GM19035 (cell line): ENCODE measurements at regions not wholly inside any gene's neighbourhood (a gene's known extent, or its start where the extent isn't known, plus 50 kb on each side); places are given as distances from the start of the nearest gene placed in this dataset.

Experiments used
- ATAC-seq: cut with Tn5 transposase; IDR thresholded peaks from one replicate; pipeline ENCODE4 v1.9.1; 2021; ENCODE audit not compliant: unreplicated experiment

DNA sequence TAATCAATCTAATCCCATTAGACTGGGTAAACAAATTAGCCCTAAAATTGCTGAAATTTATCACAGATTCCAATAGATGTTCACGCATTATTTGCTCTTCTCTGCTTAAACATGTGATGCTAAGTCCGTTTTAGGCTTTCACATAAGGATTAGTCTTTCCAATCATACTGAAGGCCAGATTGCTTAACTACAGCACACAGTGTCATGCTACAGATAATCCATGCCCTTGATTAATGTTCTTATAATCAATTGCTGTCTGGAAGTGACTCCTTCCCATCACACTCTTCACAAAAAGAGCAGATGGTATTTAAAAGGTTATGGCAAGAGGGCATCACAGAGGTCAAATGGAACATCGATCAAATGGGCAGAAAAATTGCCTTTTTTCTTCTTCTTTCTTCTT is 471.5 kb upstream of the ROBO1 start:
- no peak for ATAC-seq

DNA sequence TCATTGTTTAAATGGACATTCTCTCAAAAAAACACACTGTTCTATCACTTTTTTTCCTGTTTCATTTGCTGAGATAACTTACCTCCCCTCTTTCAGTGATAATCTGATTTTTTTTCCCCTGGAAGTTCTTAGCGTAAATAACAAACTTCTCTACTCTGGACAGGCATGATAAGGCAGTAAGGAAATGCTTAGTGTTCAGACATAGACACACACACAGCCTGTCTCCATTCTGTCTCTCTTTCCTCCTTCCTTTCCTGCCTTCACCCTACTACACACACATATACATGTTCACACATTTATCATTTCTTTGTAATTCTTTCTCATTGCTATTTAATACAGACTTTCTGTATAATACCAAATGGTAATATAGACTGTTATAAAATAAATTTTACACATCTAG is 470.8 kb upstream of the ROBO1 start:
- no peak for ATAC-seq

DNA sequence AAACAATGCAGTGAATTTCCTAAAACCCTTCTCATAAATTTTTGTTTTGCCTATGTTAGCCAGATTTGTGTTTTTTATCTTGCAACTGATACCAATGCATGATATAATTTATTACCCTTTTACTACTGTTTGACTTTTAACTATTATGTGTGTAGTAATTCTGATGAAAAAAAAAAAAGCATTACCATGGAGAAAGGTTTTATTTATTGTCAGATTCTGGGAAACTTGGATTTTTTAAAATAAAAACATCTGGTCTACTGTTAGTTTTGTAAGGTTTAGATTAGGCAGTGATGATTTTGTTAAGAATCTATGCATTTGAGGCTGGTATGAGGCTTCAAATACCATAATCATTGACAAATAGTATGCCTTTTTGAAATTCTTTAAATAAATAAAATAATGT is 470.4 kb upstream of the ROBO1 start:
- no peak for ATAC-seq

- no peak for ATAC-seq
Measured at GRCh38 chr3:80234706-80235105, 466.9 kb upstream of the ROBO1 start.

DNA sequence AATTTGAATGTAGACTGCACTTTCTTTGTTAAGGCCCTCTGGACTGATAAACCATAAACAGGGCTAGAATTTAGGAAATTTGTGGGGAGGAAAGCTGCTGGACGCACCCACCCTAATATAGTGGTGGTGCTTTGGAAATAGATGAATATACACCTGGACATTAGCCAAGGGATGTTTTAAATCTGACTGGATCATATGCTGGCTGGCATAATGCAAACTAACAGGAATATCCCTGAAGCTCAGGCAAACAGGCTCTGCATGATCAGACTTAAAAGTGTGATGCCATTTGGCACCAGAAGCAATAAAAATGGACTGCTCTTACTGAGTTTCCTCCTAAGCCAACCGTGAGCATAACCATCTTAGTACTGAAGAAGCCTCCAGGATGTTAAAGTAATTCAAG is 465.8 kb upstream of the ROBO1 start:
- no peak for ATAC-seq

DNA sequence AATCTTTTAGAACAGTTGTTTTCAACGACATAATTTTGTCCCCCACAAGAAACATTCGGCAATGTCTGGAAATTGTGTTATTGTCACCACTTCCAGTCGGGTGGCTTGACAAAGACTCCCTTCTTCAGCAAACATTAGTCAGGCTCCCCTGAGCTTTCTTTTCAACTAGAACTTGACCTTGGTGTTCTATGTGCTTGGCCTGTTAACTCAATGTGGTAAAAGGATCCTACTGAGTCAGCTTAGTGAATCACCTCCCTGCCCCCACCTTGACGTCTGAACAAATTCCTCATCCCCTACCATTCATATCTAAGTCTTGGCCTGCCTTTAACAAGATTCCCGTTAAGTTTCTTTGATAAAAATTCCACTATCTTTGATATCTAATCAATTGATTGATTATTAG is 465.0 kb upstream of the ROBO1 start:
- no peak for ATAC-seq

DNA sequence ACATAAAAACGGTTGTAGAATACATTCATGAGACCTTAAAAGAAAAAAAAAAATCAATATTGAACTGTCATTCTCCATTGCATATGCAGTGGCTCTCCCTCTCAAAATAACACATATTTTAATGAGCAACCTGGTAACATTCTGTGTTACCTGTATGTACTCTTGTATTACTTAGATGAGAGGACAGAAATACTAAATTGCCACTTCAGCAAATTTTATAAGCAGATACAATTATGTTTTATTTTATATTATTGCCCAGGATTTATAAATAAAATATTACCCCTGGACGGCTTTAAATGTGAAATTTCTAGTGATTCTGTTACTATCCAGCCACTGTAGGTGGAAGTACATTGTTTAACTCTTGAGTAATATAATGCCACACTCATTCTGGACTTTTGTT is 463.2 kb upstream of the ROBO1 start:
- ATAC-seq, result no peak

DNA sequence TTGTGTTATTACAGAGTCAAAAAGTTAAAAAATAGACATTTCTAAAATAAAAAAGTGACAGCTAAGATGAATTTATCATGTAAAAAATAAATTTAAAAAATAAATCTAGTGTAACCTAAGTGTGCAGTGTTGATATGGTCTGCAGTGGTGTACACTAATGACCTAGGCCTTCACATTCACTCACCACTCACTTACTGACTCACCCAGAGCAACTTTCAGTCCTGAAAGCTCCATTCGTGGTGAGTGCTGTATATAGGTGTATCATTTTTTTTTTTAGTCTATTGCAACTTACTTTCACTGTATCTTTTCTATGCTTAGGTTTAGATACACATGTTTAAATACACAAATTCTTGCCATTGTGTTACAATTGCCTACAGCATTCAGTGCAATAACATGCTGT is 459.4 kb upstream of the ROBO1 start:
- ATAC-seq, result no peak

GRCh38 chr3:80215191-80215590 is 447.4 kb upstream of the ROBO1 start:
- no peak for ATAC-seq

DNA sequence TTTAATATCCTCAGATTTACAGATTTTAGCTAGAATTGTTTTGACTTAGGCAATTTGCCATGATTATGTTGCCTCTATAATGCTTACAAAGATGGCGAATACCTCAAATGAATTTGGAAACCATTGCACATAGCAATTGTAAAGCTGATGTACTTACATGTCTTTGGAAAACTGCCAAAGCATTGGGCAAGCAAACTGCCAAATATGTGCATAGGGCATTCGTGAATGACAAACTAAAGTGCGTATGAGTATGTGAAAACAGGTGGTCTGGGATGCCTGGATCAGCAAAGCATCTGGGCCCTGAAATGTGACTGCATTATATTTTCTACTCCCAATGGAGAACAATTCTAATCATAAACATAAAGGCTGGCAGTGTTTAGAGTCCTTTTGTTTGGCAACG is 445.3 kb upstream of the ROBO1 start:
- no peak for ATAC-seq

DNA sequence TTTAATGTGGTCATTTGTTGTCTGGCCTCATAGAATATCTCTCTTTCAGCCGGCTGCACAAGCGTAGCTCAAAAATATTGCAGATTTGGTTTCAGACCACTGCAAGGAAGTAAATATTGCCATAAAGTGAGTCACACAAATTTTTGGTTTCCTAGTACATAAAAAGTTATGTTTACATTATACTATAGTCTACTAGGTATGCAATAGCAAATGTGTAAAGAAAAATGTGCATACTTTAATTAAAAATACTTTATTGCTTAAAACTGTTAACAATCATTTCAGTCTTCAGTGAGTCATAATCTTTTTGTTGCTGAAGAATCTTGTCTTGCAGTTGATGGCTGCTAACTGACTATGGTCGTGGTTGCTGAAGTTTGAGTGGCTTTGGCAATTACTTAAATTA is 425.1 kb upstream of the ROBO1 start:
- no peak for ATAC-seq

DNA sequence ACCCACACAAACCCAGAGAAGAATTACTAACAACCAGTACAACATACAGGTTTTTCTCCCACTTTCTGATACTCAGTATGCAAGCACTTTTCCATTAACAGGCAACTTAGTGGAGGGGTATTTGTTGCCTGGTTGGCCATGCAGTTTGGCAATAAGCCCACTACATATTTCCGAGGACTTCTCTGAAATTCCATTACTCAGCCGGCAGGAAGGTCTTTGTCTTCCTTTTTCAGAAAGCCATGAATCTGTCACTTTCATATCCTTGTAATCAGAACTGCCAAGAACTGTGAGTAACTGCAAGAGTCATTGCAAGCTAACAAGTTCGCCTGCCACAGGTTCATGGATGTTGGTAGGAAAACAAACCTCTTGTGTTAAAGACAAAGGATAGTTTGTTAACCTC is 422.3 kb upstream of the ROBO1 start:
- no peak for ATAC-seq

- no peak for ATAC-seq
Measured at GRCh38 chr3:80187981-80188380, 420.2 kb upstream of the ROBO1 start.

GRCh38 chr3:80159990-80160506 is 392.2 kb upstream of the ROBO1 start:
- no peak for ATAC-seq

DNA sequence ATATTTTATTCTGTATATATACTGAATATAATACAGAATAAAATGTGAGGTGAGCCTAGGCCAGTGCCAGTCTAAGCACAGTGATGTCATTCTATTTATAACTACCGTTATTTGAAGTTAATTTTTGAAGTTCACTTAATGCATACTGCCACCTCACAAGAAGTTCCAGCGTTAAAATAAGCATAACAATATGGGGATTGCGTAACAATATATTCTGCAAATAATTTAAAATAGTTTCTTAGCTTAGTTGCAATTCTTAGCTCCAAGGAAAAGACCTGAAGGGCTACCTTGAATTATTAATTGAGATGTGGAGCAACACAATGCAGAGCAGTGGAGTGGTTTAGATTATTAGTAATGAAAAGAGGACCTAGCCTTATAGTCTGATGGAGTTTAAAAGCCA is 390.5 kb upstream of the ROBO1 start:
- no peak for ATAC-seq

GRCh38 chr3:80157546-80157945 is 389.7 kb upstream of the ROBO1 start:
- ATAC-seq, result no peak

- no peak for ATAC-seq
Measured at GRCh38 chr3:80152692-80153091, 384.9 kb upstream of the ROBO1 start.

DNA sequence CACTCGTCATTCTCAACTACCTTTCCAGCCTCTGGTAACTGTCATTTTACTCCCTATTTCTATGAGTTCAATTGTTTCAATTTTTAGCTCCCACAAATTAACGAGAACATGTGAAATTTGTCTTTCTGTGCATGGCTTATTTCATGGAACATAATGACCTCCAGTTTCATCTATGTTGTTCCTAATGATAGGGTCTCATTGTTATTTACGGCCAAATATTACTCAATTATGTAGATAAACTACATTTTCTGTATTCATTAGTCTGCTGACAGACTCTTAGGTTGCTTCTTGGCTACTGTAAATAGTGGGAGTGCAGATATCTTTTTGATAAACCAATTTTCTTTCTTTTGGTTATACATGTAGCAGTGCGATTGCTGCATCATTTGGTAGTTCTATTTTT is 374.9 kb upstream of the ROBO1 start:
- no peak for ATAC-seq

DNA sequence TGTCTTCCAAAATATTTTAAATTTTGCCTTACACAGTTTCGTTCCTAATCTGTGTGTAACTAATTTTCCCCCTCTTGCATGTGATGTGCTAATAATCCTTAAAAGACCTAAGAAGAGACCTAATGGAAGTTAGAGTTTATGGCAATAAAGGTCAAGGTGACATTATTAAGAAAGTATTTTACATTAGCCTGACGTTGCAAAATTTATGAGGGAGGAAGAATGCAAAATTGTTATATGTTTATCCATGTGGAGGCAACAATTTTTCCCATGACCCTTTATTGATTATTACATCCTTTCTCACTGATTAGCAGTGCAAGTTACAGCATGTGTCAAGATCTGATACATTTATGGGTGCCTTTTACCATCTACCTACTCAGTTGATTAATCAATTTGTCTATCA is 373.8 kb upstream of the ROBO1 start:
- ATAC-seq, result no peak

- ATAC-seq, result no peak
Measured at GRCh38 chr3:80116281-80116680, 348.5 kb upstream of the ROBO1 start.

DNA sequence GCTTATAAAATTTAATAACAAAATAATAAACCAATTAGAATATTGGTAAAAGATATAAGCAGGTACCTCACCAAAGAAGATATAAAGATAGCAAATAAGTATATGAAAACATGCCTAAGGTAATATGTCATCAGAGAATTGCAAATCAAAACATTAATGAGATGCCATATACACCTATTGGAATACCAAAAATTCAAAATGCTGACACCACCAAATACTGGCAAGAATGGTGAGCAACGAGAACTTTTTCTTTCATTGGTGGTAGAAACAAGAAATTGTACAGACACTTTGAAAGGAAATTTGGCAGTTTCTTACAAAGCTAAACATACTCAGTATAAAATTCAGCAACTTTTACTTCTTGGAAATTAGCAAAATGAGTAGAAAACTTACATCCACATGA is 346.9 kb upstream of the ROBO1 start:
- ATAC-seq, result no peak

GRCh38 chr3:80113331-80113730 is 345.5 kb upstream of the ROBO1 start:
- no peak for ATAC-seq

DNA sequence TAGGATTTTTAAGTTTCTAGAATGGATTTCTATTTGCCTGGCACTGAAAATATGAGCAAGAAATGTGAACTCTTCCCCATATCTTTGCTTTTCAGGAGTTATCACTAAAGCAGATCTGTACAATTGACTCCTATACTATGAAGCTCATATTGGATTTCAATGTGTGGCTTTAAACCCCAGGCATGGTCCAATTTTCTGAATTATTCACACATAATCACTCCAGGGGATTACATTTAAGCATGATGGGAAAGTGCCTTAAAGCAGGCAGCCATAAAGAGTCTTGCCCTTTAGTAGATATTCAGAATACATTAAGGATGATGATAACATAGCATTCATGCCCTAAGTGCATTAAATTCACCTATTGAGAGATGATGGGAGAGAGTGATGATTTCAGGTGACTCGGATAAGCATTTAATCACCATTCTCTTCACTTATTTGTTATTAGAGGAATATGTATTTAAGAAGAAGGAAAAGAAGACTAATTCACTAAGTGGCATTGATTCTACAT is 331.8 kb upstream of the ROBO1 start:
- ATAC-seq, result no peak

DNA sequence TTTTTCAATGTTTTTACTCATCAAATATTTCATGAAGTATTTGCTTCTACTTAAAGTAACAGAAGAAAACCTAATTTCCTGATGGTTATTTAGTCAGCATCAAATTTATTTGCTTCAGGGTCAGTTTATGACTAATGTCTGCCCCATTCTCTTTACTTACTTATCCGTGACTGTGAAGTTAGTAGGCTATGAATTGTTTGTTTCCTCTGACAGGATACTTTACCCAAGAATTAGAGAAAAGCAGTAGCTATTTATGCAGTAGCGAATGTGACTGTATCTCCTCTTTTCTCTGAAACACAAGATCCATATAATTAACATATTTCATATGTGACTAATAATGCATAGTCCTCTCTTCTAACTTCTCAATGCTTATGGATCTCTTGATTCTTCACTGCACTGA is 329.9 kb upstream of the ROBO1 start:
- no peak for ATAC-seq
